SJSA1 (cell line): ENCODE measurements at regions not wholly inside any gene's neighbourhood (a gene's known extent, or its start where the extent isn't known, plus 50 kb on each side); places are given as distances from the start of the nearest gene placed in this dataset.
"Not testable (repeated sequence)": the region's sequence is repeated elsewhere in the genome, so short reads cannot be mapped to it uniquely, and the experiment has no call there.

Experiments used
- DNase-seq, 2 experiments: peaks; one replicate each; pipeline ENCODE4 v3.0.0-alpha.2; 2015 to 2020; ENCODE audit warnings: low spot score in 2 of 2, low read depth in 1 of 2
- H3K27ac ChIP-seq: fragments of 250-450 bp; sonication (Bioruptor Pico); 2 replicates; pipeline ENCODE4 v1.5.1; 2020; ENCODE audit warnings: mild to moderate bottlenecking, moderate library complexity
- H3K27me3 ChIP-seq: fragments of 250-450 bp; sonication (Bioruptor Pico); replicated peaks from 2 replicates; pipeline ENCODE4 v1.5.1; 2020; ENCODE audit warnings: mild to moderate bottlenecking, moderate library complexity
- H3K36me3 ChIP-seq: fragments of 250-450 bp; sonication (Bioruptor Pico); 2 replicates; pipeline ENCODE4 v1.5.1; 2020; ENCODE audit warnings: mild to moderate bottlenecking
- H3K4me1 ChIP-seq: fragments of 250-450 bp; sonication (Bioruptor Pico); replicated peaks from 2 replicates; pipeline ENCODE4 v1.6.1; 2021; ENCODE audit warnings: mild to moderate bottlenecking
- H3K4me3 ChIP-seq: fragments of 250-450 bp; sonication (Bioruptor Pico); 2 replicates; pipeline ENCODE4 v1.5.1; 2020; ENCODE audit warnings: mild to moderate bottlenecking
- H3K9me3 ChIP-seq: fragments of 250-450 bp; sonication (Bioruptor Pico); replicated peaks from 2 replicates; pipeline ENCODE4 v1.5.1; 2020; ENCODE audit warnings: mild to moderate bottlenecking

GRCh38 chr6:121593011-121593641, 157.7 kb downstream of the GJA1 start:
- no peak for DNase-seq
- Histone ChIP-seq H3K4me1 (peaks cover 40% of the 10 kb centered on the region), H3K9me3 (no peaks in the 10 kb centered on the region), H3K27me3 (no peaks in the 10 kb centered on the region), H3K36me3 (no peaks in the 10 kb centered on the region; the same call in 1 of the 2 replicates), H3K4me3 (no peak overlapping the region), H3K27ac (0 out of 2 replicates have a peak overlapping the region, but pooled peaks have one; percentile 8)

- H3K36me3 ChIP-seq: no peaks in the 10 kb centered on the region; the same call in 1 of the 2 replicates
- no peaks in the 10 kb centered on the region for H3K9me3 ChIP-seq
- H3K27me3 ChIP-seq: no peaks in the 10 kb centered on the region
- no peak overlapping the region for H3K27ac ChIP-seq
- peaks cover 44% of the 10 kb centered on the region for H3K4me1 ChIP-seq
- DNase-seq: no peak
- no peak overlapping the region for H3K4me3 ChIP-seq
These were observed 158.6 kb downstream of the GJA1 start for GRCh38 chr6:121594053-121594452.

GRCh38 chr6:121595646-121596045, 160.2 kb downstream of the GJA1 start:
- H3K9me3 ChIP-seq: no peaks in the 10 kb centered on the region
- no peak for DNase-seq
- H3K36me3 ChIP-seq: no peaks in the 10 kb centered on the region; the same call in 1 of the 2 replicates
- H3K27ac ChIP-seq: no peak overlapping the region
- H3K4me3 ChIP-seq: no peak overlapping the region
- no peaks in the 10 kb centered on the region for H3K27me3 ChIP-seq
- peaks cover 42% of the 10 kb centered on the region for H3K4me1 ChIP-seq

GRCh38 chr6:121596441-121596840, 161.0 kb downstream of the GJA1 start:
- H3K36me3 ChIP-seq: no peaks in the 10 kb centered on the region; the same call in 1 of the 2 replicates
- no peak overlapping the region for H3K27ac ChIP-seq
- no peak for DNase-seq
- peaks cover 34% of the 10 kb centered on the region for H3K4me1 ChIP-seq
- no peaks in the 10 kb centered on the region for H3K27me3 ChIP-seq
- no peak overlapping the region for H3K4me3 ChIP-seq
- no peaks in the 10 kb centered on the region for H3K9me3 ChIP-seq

- H3K4me3 ChIP-seq: no peak overlapping the region
- peak in 1 of 2 experiments; percentile 73 for DNase-seq
- H3K4me1 ChIP-seq: peaks cover 33% of the 10 kb centered on the region
- peak overlapping the region; percentile 84 for H3K27ac ChIP-seq
- H3K27me3 ChIP-seq: no peaks in the 10 kb centered on the region
- no peaks in the 10 kb centered on the region for H3K9me3 ChIP-seq
- H3K36me3 ChIP-seq: no peaks in the 10 kb centered on the region; the same call in 1 of the 2 replicates
These were observed 162.2 kb downstream of the GJA1 start for GRCh38 chr6:121597654-121598053.

GRCh38 chr6:121599331-121599730, 163.9 kb downstream of the GJA1 start:
- DNase-seq, H3K4me3 ChIP-seq, H3K9me3 ChIP-seq, H3K36me3 ChIP-seq, H3K27me3 ChIP-seq, H3K27ac ChIP-seq: not testable (repeated sequence)
- H3K4me1 ChIP-seq: peaks cover 20% of the 10 kb centered on the region

- H3K4me1 ChIP-seq: peaks cover 20% of the 10 kb centered on the region
- H3K9me3 ChIP-seq: no peaks in the 10 kb centered on the region
- no peak overlapping the region for H3K27ac ChIP-seq
- no peaks in the 10 kb centered on the region for H3K27me3 ChIP-seq
- H3K36me3 ChIP-seq: no peaks in the 10 kb centered on the region; the same call in 1 of the 2 replicates
- DNase-seq: no peak
- no peak overlapping the region for H3K4me3 ChIP-seq
These were observed 165.1 kb downstream of the GJA1 start for GRCh38 chr6:121600389-121601168.

- no peak for DNase-seq
- no peaks in the 10 kb centered on the region for H3K9me3 ChIP-seq
- H3K27ac ChIP-seq: no peak overlapping the region
- H3K36me3 ChIP-seq: no peaks in the 10 kb centered on the region
- H3K4me3 ChIP-seq: no peak overlapping the region
- no peaks in the 10 kb centered on the region for H3K27me3 ChIP-seq
- H3K4me1 ChIP-seq: peaks cover under 1% of the 10 kb centered on the region
These were observed 168.0 kb downstream of the GJA1 start for GRCh38 chr6:121603486-121603885.

GRCh38 chr6:121607721-121608120, 172.3 kb downstream of the GJA1 start:
- no peaks in the 10 kb centered on the region for H3K36me3 ChIP-seq
- H3K4me3 ChIP-seq: no peak overlapping the region
- H3K4me1 ChIP-seq: peaks cover 4% of the 10 kb centered on the region; the same call in 1 of the 2 replicates
- H3K27ac ChIP-seq: no peak overlapping the region
- no peak for DNase-seq
- H3K27me3 ChIP-seq: no peaks in the 10 kb centered on the region
- H3K9me3 ChIP-seq: no peaks in the 10 kb centered on the region

- peaks cover 7% of the 10 kb centered on the region; the same call in 1 of the 2 replicates for H3K4me1 ChIP-seq
- no peak for DNase-seq
- no peaks in the 10 kb centered on the region for H3K9me3 ChIP-seq
- H3K27me3 ChIP-seq: no peaks in the 10 kb centered on the region
- H3K4me3 ChIP-seq: no peak overlapping the region
- no peaks in the 10 kb centered on the region for H3K36me3 ChIP-seq
- no peak overlapping the region for H3K27ac ChIP-seq
These were observed 172.8 kb downstream of the GJA1 start for GRCh38 chr6:121608270-121608669.

- DNase-seq: no peak
- H3K4me1 ChIP-seq: peaks cover 7% of the 10 kb centered on the region; the same call in 1 of the 2 replicates
- H3K9me3 ChIP-seq: no peaks in the 10 kb centered on the region
- H3K27ac ChIP-seq: no peak overlapping the region
- H3K36me3 ChIP-seq: no peaks in the 10 kb centered on the region
- no peak overlapping the region for H3K4me3 ChIP-seq
- no peaks in the 10 kb centered on the region for H3K27me3 ChIP-seq
These were observed 173.8 kb downstream of the GJA1 start for GRCh38 chr6:121609281-121609680.

- no peak for DNase-seq
- Histone ChIP-seq H3K4me1 (peaks cover 7% of the 10 kb centered on the region; the same call in 1 of the 2 replicates), H3K27me3 (no peaks in the 10 kb centered on the region), H3K9me3 (no peaks in the 10 kb centered on the region), H3K27ac (no peak overlapping the region), H3K36me3 (no peaks in the 10 kb centered on the region), H3K4me3 (no peak overlapping the region)
These were observed 177.5 kb downstream of the GJA1 start for GRCh38 chr6:121612927-121613326.

GRCh38 chr6:121614115-121614514, 178.7 kb downstream of the GJA1 start:
- Histone ChIP-seq H3K27ac (no peak overlapping the region), H3K4me1 (peaks cover 7% of the 10 kb centered on the region; the same call in 1 of the 2 replicates), H3K4me3 (no peak overlapping the region), H3K27me3 (no peaks in the 10 kb centered on the region), H3K36me3 (no peaks in the 10 kb centered on the region), H3K9me3 (no peaks in the 10 kb centered on the region)
- DNase-seq: no peak

- no peak overlapping the region for H3K4me3 ChIP-seq
- H3K4me1 ChIP-seq: peaks cover 7% of the 10 kb centered on the region; the same call in 1 of the 2 replicates
- DNase-seq: no peak
- no peaks in the 10 kb centered on the region for H3K27me3 ChIP-seq
- H3K36me3 ChIP-seq: no peaks in the 10 kb centered on the region
- no peak overlapping the region for H3K27ac ChIP-seq
- H3K9me3 ChIP-seq: no peaks in the 10 kb centered on the region
These were observed 180.0 kb downstream of the GJA1 start for GRCh38 chr6:121615493-121615892.
